GM12874 (cell line): ENCODE measurements at regions not wholly inside any gene's neighbourhood (a gene's known extent, or its start where the extent isn't known, plus 50 kb on each side); places are given as distances from the start of the nearest gene placed in this dataset.

Experiments used
- CTCF ChIP-seq: IDR thresholded peaks from 2 replicates; pipeline ENCODE4 v1.5.1; 2011; ENCODE audit warnings: low read depth, mild to moderate bottlenecking, control low read depth, low read length, moderate library complexity; ENCODE audit not compliant: insufficient read depth

GRCh38 chr1:80779275-80779674 lies 1021.5 kb upstream of the ADGRL2 start:
- no peak for TF ChIP-seq CTCF

DNA sequence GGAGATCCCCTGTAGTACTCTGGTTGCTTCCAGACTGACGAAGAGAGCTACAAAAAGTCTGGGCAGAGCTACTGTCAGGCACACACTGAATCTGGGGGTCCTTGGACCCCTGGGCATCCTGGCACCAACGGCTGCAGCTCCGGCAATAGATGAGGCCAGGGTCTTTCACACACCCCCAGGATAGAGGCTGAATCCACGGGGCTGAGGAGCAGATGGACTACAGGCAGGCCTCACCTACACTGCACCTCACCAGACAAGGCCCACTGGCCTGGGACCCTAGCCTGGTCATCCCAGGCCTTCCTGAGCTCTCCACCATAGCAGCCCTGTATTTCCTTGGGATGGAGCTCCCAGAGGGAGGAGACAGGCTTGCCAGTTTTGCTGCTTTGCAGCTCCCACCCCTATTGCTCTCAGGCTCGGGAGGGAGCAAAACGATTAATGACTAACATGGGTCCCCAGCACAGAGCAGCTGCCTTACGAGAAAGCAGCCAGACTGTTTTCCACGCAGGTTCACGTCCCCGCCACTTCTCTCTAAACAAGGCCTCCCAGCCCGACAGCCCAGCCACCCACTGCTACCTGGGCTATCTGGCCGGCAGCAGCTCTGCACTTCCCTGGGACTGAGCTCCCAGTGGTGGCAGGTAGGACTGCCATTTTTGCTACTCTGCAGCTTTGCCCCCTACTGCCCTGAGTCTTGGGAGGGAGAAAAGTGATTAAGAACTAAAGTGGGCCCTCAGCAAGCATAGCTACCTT lies 1022.5 kb upstream of the ADGRL2 start:
- TF ChIP-seq CTCF: no peak

- TF ChIP-seq CTCF: no peak
Measured at GRCh38 chr1:80776266-80776665, 1024.5 kb upstream of the ADGRL2 start.

DNA sequence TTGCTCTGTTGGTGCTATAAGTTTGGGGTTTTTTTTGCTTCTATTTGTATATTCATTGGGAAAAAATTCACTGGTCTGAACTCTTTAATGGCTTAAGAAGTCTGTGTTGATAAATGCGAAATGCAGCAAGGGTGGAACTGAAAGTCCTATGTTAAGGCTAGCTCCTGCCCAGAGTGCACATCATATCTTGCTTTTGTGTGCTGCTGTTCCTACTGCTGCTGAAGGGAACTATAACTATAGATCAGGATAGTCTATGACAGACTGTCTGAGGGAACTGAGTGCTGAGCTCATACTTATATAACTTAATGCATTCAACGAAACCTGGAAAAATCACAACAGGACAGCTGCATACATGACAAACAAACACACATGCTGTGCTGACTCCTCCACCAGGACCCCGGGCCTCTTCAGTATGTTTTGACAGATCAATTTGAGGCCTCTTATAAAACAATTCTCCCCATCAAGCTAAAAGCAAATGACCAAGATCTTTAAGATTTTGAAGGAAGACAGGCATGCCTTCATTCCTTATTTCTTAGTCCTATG lies 1031.5 kb upstream of the ADGRL2 start:
- no peak for TF ChIP-seq CTCF

DNA sequence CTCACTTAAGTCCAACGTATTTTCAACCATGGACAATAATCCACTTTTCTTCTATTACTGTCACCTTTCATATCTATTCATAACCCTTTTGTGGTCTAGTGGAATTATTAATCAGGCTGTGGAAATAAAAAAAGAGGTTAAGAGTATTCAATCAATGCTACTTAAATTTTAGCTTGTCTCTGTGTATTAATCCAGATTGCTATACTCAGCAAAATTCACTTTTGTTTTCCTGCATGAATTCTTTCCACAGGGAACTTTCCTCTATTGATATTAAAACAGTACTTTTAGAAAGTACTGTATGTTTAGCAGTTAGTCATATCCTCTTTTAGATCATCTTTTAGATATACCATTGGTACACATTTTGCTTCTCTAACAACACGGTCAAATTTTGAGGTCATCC lies 1033.0 kb upstream of the ADGRL2 start:
- no peak for TF ChIP-seq CTCF

DNA sequence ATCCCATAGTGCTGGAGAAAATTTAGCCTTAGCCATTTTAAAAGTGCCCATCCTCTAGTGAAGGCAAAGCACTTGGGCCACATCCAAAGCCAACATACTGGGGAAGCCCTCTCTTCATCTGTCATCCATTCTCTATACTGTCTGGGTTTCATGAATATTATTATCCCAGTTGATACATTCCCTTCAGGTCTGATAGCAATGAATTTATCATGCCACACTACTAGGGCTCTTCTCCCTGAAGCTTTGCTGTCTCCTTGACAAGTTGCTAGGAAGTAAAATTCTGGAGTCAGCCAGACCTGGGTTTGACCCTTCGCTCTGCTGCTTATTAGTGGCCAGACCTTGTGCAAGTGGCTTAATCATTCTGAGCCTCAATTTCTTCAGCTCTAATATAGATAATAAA lies 1041.4 kb upstream of the ADGRL2 start:
- TF ChIP-seq CTCF: no peak

DNA sequence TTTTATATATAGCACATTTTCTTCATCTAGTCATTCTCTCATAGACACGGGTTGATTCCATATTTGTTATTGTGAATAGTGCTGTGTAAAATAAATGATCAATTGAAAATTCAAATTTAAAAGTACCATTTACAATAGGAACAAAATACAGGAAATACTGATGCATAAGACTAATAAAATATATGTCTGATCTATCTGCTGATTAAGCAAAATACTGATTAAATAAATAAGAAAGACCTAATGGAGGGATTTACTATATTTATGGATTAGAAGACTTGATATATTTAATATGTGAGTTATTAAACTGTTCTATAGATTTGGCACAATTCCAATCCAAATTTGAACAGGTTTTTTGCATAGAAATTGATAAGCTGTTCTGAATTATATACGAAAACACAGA lies 1044.8 kb upstream of the ADGRL2 start:
- TF ChIP-seq CTCF: no peak
